ENCODE measurements at regions not wholly inside any gene's neighbourhood (a gene's known extent, or its start where the extent isn't known, plus 50 kb on each side); places are given as distances from the start of the nearest gene placed in this dataset.
"Not testable (repeated sequence)": the region's sequence is repeated elsewhere in the genome, so short reads cannot be mapped to it uniquely, and the experiment has no call there.

- TF ChIP-seq CTCF (IDR thresholded peaks at IDR 0.05; ENCODE audit: low read depth, low read length), result no peak
- DNase-seq, result no peak
- Histone ChIP-seq H3K27ac (no peak overlapping the region), H3K9me3 (ENCODE audit: severe bottlenecking) (no peaks in the 10 kb centered on the region), H3K4me3 (ENCODE audit: low read depth, low read length) (no peak overlapping the region), H3K27me3 (ENCODE audit: insufficient read depth, low read depth, severe bottlenecking) (peaks cover 5% of the 10 kb centered on the region), H3K36me3 (no peaks in the 10 kb centered on the region)
Measured at GRCh38 chr13:107931056-107931455, 284.3 kb downstream of the LIG4 start.

- H3K9me3 ChIP-seq (ENCODE audit: severe bottlenecking), result no peaks in the 10 kb centered on the region
- DNase-seq, result no peak
- H3K27me3 ChIP-seq (ENCODE audit: insufficient read depth, low read depth, severe bottlenecking), result peaks cover 5% of the 10 kb centered on the region
- no peaks in the 10 kb centered on the region for H3K36me3 ChIP-seq
- H3K27ac ChIP-seq, result no peak overlapping the region
- TF ChIP-seq CTCF (IDR thresholded peaks at IDR 0.05; ENCODE audit: low read depth, low read length), result no peak
- no peak overlapping the region for H3K4me3 ChIP-seq (ENCODE audit: low read depth, low read length)
Measured at GRCh38 chr13:107928762-107929161, 286.6 kb downstream of the LIG4 start.

- DNase-seq, result no peak
- H3K36me3 ChIP-seq, result no peaks in the 10 kb centered on the region
- H3K9me3 ChIP-seq (ENCODE audit: severe bottlenecking), result no peaks in the 10 kb centered on the region
- no peak for TF ChIP-seq CTCF (IDR thresholded peaks at IDR 0.05; ENCODE audit: low read depth, low read length)
- H3K4me3 ChIP-seq (ENCODE audit: low read depth, low read length), result no peak overlapping the region
- peaks cover 5% of the 10 kb centered on the region for H3K27me3 ChIP-seq (ENCODE audit: insufficient read depth, low read depth, severe bottlenecking)
- H3K27ac ChIP-seq, result no peak overlapping the region
Measured at GRCh38 chr13:107927557-107927956, 287.8 kb downstream of the LIG4 start.

- H3K4me3 ChIP-seq (ENCODE audit: low read depth, low read length); H3K36me3 ChIP-seq; DNase-seq; H3K27ac ChIP-seq; H3K9me3 ChIP-seq (ENCODE audit: severe bottlenecking); H3K27me3 ChIP-seq (ENCODE audit: insufficient read depth, low read depth, severe bottlenecking): not testable (repeated sequence)
Measured at GRCh38 chr13:107926515-107926914, 288.8 kb downstream of the LIG4 start.

- not testable (repeated sequence) for H3K9me3 ChIP-seq (ENCODE audit: severe bottlenecking); H3K36me3 ChIP-seq; H3K27me3 ChIP-seq (ENCODE audit: insufficient read depth, low read depth, severe bottlenecking); H3K4me3 ChIP-seq (ENCODE audit: low read depth, low read length); H3K27ac ChIP-seq; DNase-seq
Measured at GRCh38 chr13:107916902-107917301, 298.4 kb downstream of the LIG4 start.

GRCh38 chr13:107912745-107913144, 302.6 kb downstream of the LIG4 start:
- no peak for DNase-seq
- H3K27me3 ChIP-seq (ENCODE audit: insufficient read depth, low read depth, severe bottlenecking), result peaks cover 13% of the 10 kb centered on the region
- H3K27ac ChIP-seq, result no peak overlapping the region
- TF ChIP-seq CTCF (IDR thresholded peaks at IDR 0.05; ENCODE audit: low read depth, low read length), result no peak
- H3K4me3 ChIP-seq (ENCODE audit: low read depth, low read length), result no peak overlapping the region
- no peaks in the 10 kb centered on the region for H3K36me3 ChIP-seq
- H3K9me3 ChIP-seq (ENCODE audit: severe bottlenecking), result peaks cover 2% of the 10 kb centered on the region

- Histone ChIP-seq H3K4me3 (ENCODE audit: low read depth, low read length) (no peak overlapping the region), H3K36me3 (no peaks in the 10 kb centered on the region), H3K27ac (no peak overlapping the region), H3K27me3 (ENCODE audit: insufficient read depth, low read depth, severe bottlenecking) (peaks cover 7% of the 10 kb centered on the region), H3K9me3 (ENCODE audit: severe bottlenecking) (no peaks in the 10 kb centered on the region)
- TF ChIP-seq CTCF (IDR thresholded peaks at IDR 0.05; ENCODE audit: low read depth, low read length), result no peak
- DNase-seq, result no peak
Measured at GRCh38 chr13:107907065-107907805, 308.1 kb downstream of the LIG4 start.

Data from WERI-Rb-1 (cell line).